UCSD-AML1 (cell line): ENCODE measurements at regions not wholly inside any gene's neighbourhood (a gene's known extent, or its start where the extent isn't known, plus 50 kb on each side); places are given as distances from the start of the nearest gene placed in this dataset.
"Not testable (repeated sequence)": the region's sequence is repeated elsewhere in the genome, so short reads cannot be mapped to it uniquely, and the experiment has no call there.

ENCODE experiments used
- DNase-seq: peaks from one replicate; lab custom pipeline; 2025; ENCODE audit not compliant: unreplicated experiment; lab: John Stamatoyannopoulos, UW

- DNase-seq, result no peak
These were observed 513.8 kb upstream of the ZP4 start for GRCh38 chr1:238404481-238404880.

- no peak for DNase-seq
These were observed 510.4 kb upstream of the ZP4 start for GRCh38 chr1:238401144-238401543.

- no peak for DNase-seq
These were observed 508.8 kb upstream of the ZP4 start for GRCh38 chr1:238399558-238399957.

- DNase-seq, result no peak
These were observed 505.4 kb upstream of the ZP4 start for GRCh38 chr1:238396140-238396539.

GRCh38 chr1:238384381-238384780 is 493.7 kb upstream of the ZP4 start:
- no peak for DNase-seq

- no peak for DNase-seq
These were observed 489.4 kb upstream of the ZP4 start for GRCh38 chr1:238380167-238380566.

- DNase-seq, result not testable (repeated sequence)
These were observed 488.7 kb upstream of the ZP4 start for GRCh38 chr1:238379446-238379845.

- no peak for DNase-seq
These were observed 486.7 kb upstream of the ZP4 start for GRCh38 chr1:238377280-238377919.

GRCh38 chr1:238370599-238370998 is 479.9 kb upstream of the ZP4 start:
- DNase-seq, result no peak

GRCh38 chr1:238364214-238364892 is 473.6 kb upstream of the ZP4 start:
- DNase-seq, result no peak

- DNase-seq, result no peak
These were observed 469.8 kb upstream of the ZP4 start for GRCh38 chr1:238360474-238360873.

- no peak for DNase-seq
These were observed 459.7 kb upstream of the ZP4 start for GRCh38 chr1:238350471-238350870.

GRCh38 chr1:238346340-238346739 is 455.6 kb upstream of the ZP4 start:
- no peak for DNase-seq

GRCh38 chr1:238345837-238346236 is 455.1 kb upstream of the ZP4 start:
- no peak for DNase-seq

- no peak for DNase-seq
These were observed 453.1 kb upstream of the ZP4 start for GRCh38 chr1:238343852-238344251.

- DNase-seq, result no peak
These were observed 450.7 kb upstream of the ZP4 start for GRCh38 chr1:238341395-238341794.

- no peak for DNase-seq
These were observed 450.3 kb upstream of the ZP4 start for GRCh38 chr1:238340989-238341388.

GRCh38 chr1:238336531-238336930 is 445.8 kb upstream of the ZP4 start:
- DNase-seq, result no peak

- no peak for DNase-seq
These were observed 443.4 kb upstream of the ZP4 start for GRCh38 chr1:238334170-238334569.

- DNase-seq, result no peak
These were observed 440.8 kb upstream of the ZP4 start for GRCh38 chr1:238331557-238331956.

GRCh38 chr1:238329671-238330070 is 438.9 kb upstream of the ZP4 start:
- DNase-seq, result no peak

- DNase-seq, result not testable (repeated sequence)
These were observed 436.3 kb upstream of the ZP4 start for GRCh38 chr1:238327033-238327432.

- not testable (repeated sequence) for DNase-seq
These were observed 435.8 kb upstream of the ZP4 start for GRCh38 chr1:238326479-238326878.
